Glomerular visceral epithelial cell (primary cell): ENCODE measurements at regions not wholly inside any gene's neighbourhood (a gene's known extent, or its start where the extent isn't known, plus 50 kb on each side); places are given as distances from the start of the nearest gene placed in this dataset.

Experiments used
- DNase-seq: peaks from one replicate; pipeline ENCODE4 v3.0.0-alpha.2; 2016; ENCODE audit errors: extremely low spot score

GRCh38 chr1:58367217-58367616 lies 179.3 kb downstream of the OMA1 start:
- DNase-seq = no peak

DNA sequence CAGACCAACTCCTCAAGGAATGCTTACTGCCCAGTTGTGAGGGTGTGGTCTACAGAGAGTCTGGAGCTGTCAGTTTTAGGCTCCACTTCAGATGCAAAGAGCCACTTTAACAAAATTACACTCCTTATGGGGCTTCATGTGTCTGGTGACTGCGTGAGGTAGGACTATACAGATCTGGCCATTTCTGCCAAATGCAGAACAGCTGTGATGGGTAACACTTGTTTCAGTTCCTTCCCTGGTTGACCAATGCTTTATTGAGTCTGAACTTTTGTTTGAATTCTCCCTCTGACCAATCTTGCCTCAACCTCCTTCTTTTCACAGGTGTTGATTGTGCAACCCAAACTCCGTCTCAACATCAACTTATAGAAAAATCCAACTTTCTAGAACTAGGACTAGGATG lies 181.2 kb downstream of the OMA1 start:
- DNase-seq = no peak

GRCh38 chr1:58363585-58363984 lies 182.9 kb downstream of the OMA1 start:
- DNase-seq = no peak

DNA sequence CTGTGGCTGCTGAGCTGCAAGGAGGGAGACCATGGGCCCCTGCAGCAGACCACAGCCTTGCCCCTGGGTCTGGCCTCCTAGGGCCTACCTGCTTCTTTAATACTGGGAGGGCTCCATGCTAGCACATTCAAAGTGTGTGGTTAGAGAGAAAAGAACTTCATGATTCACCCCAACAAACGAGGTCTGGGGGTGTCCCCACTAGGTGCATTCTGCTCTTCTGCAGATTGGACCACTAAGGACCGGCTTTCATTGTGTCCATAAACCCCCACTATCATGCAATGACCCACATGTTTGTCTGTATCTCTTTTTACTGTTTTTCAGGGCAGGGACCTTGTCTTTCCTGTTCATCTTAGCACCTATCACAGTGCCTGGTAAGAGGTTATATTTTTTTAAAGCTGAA lies 185.4 kb downstream of the OMA1 start:
- no peak for DNase-seq

DNA sequence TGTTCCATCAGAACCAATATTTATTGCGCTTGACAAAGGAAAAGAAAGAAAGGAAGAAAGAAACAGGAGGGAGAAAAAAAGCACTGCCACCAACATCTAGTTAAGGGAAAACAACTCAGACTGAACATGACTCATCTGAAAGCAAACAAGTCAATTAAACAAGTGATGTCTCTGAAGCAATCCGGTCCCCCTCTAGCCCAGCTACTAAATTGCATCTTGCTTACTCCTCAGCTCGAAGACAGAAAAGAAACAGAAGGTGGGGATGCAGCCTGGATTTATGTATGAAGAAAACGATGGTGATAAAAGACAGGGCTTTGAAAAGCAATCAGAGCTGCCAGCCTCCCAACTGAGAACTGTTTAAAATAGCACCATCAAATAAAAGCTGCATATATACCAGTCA lies 188.2 kb downstream of the OMA1 start:
- DNase-seq = no peak

DNA sequence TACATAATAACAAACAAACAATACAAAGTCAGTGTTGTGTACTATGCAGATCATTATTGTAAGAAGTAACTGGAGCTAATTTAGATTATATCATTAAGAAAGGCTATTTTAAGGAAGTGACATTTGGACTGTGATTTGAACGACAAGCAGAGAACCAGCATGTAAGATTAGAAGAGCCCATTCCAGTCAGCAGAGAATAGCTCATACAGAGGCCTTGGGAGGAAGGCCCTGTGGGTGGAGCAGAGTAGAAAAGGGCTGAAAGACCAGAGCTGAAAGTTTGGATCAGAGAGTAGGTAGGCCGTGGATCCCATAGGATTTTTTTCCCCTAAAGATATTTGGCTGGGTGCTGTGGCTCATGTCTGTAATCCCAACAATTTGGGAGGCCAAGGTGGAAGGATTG lies 190.1 kb downstream of the OMA1 start:
- no peak for DNase-seq

DNA sequence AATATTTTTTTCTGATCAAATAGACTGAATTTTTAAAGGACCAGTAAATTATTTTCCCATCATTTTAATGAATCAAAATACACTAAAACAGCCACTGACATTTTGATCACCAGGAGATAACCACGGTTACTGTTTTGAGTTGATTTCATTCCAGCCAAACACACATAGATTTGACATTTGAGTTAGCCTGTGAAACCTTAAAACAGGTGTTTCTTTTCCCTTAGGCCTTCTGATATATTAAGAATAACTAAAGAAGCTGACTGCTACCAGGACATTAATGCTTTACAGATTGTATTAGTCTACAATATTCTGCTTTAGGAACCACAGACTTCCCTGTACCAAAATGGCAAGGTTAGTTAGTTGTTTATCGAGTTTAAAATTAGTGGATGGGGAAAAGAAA lies 193.4 kb downstream of the OMA1 start:
- DNase-seq = no peak

- DNase-seq = no peak
Measured at GRCh38 chr1:58352476-58353092, 193.9 kb downstream of the OMA1 start.

GRCh38 chr1:58346036-58346355 lies 200.5 kb downstream of the OMA1 start:
- no peak for DNase-seq

DNA sequence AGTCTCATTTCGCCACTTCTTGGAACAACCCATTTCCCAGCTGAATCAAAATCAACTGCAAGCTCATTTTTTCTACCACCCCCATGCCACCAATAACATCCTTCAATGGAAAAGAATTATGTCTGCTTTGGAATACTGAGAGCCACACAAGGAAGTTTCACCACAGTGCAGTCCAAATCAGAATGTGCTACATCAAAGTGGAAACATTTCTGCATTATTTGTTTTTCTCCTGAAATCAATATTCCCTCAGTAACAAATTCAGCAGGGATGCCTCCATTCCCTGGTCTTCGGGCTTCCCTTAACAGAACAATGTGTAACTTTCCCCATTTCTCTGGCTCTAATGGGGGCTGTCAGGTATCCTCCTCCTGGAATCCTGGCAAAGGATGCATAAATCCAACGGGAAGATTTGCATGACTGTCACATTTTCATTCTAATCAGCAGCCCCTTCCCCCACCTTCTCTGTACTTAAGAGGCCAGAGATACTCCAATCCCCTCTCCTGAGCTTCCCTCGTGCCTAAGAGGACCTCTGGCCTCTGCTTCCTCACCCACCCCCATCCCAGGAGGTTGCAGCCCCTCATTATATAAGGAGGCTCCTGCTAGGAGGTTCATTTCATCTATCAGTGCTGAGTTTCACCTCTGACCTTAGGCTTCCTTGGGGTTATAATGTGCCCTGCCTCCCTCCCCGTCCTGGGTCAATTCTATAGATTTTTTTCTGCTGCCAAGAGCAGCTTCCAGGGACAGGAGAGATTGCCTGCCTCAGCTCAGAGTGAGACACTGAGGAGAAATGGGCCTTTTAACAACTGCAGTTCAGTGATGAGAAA lies 201.1 kb downstream of the OMA1 start:
- DNase-seq = no peak

DNA sequence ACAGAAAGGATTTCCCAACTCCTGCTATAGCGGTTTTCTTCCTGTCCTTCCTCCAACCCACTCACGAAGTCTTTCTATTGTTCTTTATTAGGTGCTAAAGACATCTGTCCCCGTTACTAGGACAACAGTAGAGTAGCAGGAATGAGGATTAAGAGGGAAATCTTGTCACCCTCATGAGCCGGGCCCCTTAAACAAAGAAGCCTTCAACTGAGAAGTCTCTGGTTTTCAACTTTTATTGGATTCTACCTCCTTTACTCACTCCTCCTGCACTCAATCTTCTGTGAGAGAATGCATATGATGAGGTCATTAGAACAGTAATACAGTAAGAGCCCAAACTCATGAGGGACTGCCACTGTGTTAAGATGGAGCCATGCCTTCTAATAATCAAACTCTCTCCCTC lies 206.3 kb downstream of the OMA1 start:
- DNase-seq = no peak

GRCh38 chr1:58338081-58338480 lies 208.4 kb downstream of the OMA1 start:
- DNase-seq = no peak

- no peak for DNase-seq
Measured at GRCh38 chr1:58333511-58333910, 213.0 kb downstream of the OMA1 start.

GRCh38 chr1:58331156-58331555 lies 215.4 kb downstream of the OMA1 start:
- no peak for DNase-seq

DNA sequence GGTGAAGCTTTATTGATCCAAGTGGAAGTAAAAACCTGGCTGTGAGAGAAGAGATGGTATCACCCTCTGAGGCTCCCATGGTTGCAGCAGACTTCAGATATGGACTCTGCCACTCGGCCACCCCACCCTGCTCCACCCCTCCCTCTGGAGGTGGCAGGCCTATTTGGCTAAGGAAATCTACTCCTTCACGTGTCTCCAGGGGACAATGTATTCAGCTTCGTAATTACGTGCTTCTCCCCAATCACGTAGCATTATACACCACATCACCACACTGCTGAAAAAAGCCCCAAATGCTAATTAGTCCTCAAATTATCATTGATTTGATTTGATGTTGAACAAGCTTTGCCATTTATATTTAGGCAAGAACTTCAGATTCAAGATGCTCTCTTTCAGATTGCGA lies 220.7 kb downstream of the OMA1 start:
- no peak for DNase-seq

- no peak for DNase-seq
Measured at GRCh38 chr1:58324558-58324957, 222.0 kb downstream of the OMA1 start.

DNA sequence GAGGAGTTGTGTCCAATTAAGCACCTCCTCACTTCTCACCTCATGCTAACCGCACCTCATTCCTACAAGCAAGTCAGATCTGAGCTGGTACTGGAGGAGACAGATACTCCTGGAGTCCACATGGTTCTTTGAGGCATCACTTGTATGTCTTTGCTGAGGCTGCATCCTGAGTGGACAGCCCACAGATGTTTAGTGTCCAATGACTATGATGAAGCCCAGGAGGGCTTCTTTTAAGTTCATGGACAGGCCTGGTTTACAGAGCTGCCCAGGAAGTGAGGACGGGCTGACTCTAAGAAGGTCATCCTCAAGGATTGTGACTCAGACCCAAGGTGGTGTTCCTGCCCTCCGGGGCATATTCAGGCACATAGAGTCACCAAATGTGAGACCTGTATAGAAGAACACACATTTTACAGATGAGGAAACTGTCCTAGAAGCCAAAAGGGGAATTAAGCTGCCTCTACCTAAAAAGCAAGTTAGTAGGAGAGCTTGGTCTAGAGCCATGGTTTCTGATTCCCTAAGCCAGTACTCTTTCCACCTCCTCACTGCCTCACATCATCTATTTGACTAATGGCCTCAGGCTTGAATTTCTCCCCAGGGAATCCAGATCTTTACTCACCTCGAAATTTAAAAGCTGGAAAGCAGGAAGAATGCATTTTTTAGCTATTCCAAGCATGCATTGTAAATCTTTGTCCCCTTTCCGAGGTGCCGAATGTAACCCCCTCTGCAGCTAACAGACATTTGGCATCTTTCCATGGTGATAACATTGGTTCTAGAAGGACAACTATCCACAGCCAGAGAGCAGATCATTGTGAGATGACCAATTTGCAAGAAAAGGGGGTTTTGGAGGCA lies 228.1 kb downstream of the OMA1 start:
- DNase-seq = no peak

DNA sequence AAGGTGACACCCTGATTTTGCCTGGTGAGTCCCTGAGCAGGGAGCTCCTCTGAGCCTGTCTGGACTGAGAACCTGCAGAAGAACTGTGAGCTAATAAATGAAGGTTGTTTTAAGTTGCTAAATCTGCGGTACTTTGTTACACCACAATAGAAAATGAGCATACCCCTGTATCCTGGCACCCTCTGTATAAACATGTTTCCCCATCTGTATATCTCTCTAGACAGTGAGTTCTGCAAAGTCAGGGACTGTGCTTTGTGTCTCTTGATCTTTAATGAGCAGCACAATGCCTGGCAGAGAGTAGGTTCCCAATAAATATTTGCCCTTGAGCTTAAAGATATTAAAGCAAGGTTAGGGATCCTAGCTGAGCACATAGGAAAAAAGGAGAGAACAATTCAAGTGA lies 228.8 kb downstream of the OMA1 start:
- no peak for DNase-seq

- no peak for DNase-seq
Measured at GRCh38 chr1:58317086-58317485, 229.4 kb downstream of the OMA1 start.

- DNase-seq = no peak
Measured at GRCh38 chr1:58316141-58316540, 230.4 kb downstream of the OMA1 start.

DNA sequence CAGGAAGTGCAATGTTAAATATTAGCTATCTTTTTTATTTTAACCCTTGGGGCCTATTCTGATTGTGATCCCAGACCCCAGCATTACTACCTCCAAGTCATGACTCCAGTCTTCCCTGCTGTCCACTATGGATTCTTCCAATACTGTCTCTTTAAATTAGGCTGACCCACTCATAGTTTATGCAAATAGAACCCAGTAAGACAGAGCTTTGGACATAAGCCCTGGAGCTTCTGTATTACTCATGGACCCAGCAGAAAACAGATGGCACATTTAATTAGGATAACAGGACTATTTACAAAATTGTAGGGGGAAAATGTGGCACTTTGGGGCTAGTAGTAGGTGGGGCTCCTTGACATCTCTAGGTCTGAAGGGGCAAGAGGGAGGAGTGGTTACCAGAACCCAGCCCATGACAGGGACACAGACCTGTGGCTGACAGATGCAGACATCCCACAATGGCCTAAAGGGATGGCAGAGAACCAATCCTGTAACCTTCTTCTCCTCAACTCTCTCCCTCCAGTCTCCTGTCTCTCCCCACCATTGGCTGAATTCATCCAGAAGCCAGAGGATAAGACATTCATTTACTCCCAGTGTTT lies 233.5 kb downstream of the OMA1 start:
- DNase-seq = no peak

GRCh38 chr1:58312461-58312860 lies 234.1 kb downstream of the OMA1 start:
- no peak for DNase-seq

- DNase-seq = no peak
Measured at GRCh38 chr1:58310881-58311280, 235.6 kb downstream of the OMA1 start.
